DND-41 (cell line): ENCODE measurements at regions not wholly inside any gene's neighbourhood (a gene's known extent, or its start where the extent isn't known, plus 50 kb on each side); places are given as distances from the start of the nearest gene placed in this dataset.

Experiments used
- ATAC-seq: fragments of 200-7000 bp; cut with Tn5 transposase; 3 replicates; pipeline ENCODE4 v1.9.1; 2021; ENCODE audit warnings: low read depth; ENCODE audit not compliant: insufficient read depth
- DNase-seq: peaks from one replicate; pipeline ENCODE4 v3.0.0-alpha.2; 2020
- H2AFZ ChIP-seq: 2 replicates; pipeline ENCODE4 v1.6.0; 2012; ENCODE audit warnings: low read depth, low read length
- H3K27ac ChIP-seq: 2 replicates; pipeline ENCODE4 v1.5.1; 2012; ENCODE audit warnings: low read length, inconsistent platforms
- H3K27me3 ChIP-seq: fragments of 200-600 bp; sonication (generic); 2 replicates; pipeline ENCODE4 v1.6.0; 2012; ENCODE audit warnings: low read length, mild to moderate bottlenecking, inconsistent platforms; ENCODE audit not compliant: insufficient read depth, poor library complexity
- H3K36me3 ChIP-seq: 2 replicates; pipeline ENCODE4 v1.5.1; 2012; ENCODE audit warnings: low read length, inconsistent platforms; ENCODE audit not compliant: insufficient read depth
- H3K4me1 ChIP-seq: 2 replicates; pipeline ENCODE4 v1.5.1; 2012; ENCODE audit warnings: mild to moderate bottlenecking, low read length; ENCODE audit not compliant: insufficient read depth
- H3K4me2 ChIP-seq: 2 replicates; pipeline ENCODE4 v1.6.0; 2012; ENCODE audit warnings: mild to moderate bottlenecking, moderate library complexity, low read length, inconsistent platforms; ENCODE audit not compliant: insufficient read depth
- H3K4me3 ChIP-seq, 2 experiments: fragments of 200-600 bp in 1 of 2; shearing (Covaris generic) in 1 of 2; 2 replicates each; pipeline ENCODE4 v1.5.1; 2012 to 2016; ENCODE audit warnings: inconsistent platforms in 2 of 2, low read length in 2 of 2, mild to moderate bottlenecking in 2 of 2, low read depth in 1 of 2, moderate library complexity in 1 of 2
- H3K79me2 ChIP-seq: 2 replicates; pipeline ENCODE4 v1.6.0; 2012; ENCODE audit warnings: low read length, inconsistent platforms; ENCODE audit not compliant: insufficient read depth
- H3K9ac ChIP-seq: 2 replicates; pipeline ENCODE4 v1.6.0; 2012; ENCODE audit warnings: low read depth, mild to moderate bottlenecking, inconsistent platforms, low read length, moderate library complexity
- H3K9me3 ChIP-seq: 2 replicates; pipeline ENCODE4 v1.5.1; 2012; ENCODE audit warnings: low read length, moderate library complexity, mild to moderate bottlenecking, inconsistent platforms; ENCODE audit not compliant: insufficient read depth, severe bottlenecking
- H4K20me1 ChIP-seq: 2 replicates; pipeline ENCODE4 v1.6.0; 2012; ENCODE audit warnings: low read length; ENCODE audit not compliant: insufficient read depth
- EZH2 ChIP-seq: IDR thresholded peaks from 3 replicates; pipeline ENCODE4 v1.6.1; 2012; ENCODE audit warnings: borderline replicate concordance, low read depth, mild to moderate bottlenecking, moderate library complexity, low read length, inconsistent platforms; ENCODE audit not compliant: severe bottlenecking
- TF ChIP-seq, protein P1 (sequence below): IDR thresholded peaks from 2 replicates; pipeline ENCODE4 v1.5.1; 2012; ENCODE audit warnings: borderline replicate concordance, low read length, moderate library complexity, mild to moderate bottlenecking; ENCODE audit not compliant: poor library complexity, severe bottlenecking; ENCODE audit errors: extremely low read depth

DNA sequence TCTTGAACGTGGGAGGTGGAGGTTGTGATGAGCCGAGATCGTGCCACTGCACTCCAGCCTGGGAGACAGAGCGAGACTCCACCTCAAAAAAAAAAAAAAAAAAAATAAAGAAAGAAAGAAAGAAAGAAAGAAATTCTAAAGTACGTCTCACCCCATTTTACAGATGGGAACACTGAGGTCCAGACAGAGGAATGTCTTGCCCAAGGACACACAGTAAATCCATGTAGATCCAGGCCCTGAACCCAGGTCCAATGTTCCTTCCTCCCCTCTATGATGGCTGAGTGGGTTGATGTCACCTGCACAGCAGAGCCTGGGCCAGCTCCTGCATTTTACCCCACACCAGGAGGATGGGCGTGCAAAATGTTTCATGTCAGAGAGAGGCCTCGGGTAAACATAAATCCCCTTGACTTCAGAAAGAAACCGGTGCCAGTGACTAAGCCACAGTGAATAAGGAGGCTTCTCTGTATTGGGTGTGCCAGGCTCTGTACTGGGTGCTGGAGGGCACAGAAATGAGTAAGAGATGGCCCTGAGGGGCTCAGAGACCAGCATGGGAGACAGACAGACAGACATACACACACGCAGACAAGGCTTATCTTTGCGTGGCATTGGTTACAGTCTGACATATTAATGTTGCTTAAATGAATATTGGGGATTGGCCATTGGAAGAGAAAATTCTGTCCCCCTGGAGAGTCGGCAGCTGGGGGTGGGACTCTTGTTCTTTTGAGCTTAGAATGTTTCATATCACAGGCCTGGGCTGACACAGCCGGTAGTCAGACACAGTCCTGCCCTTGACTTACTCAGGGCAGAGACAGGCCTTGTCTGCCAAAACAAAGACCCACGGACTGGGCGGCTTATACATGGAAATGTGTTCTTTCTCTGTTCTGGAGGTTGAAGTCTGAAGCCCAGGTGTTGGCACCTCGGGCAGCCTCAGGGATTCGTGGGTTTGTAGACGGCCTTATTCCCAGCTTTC is 105.4 kb downstream of the MIAT start:
- Histone ChIP-seq H3K79me2 (no peaks in the 10 kb centered on the region), H3K9me3 (no peaks in the 10 kb centered on the region), H3K36me3 (peaks cover 18% of the 10 kb centered on the region; the same call in 1 of the 2 replicates), H2AFZ (no peak overlapping the region), H3K4me1 (no peaks in the 10 kb centered on the region), H4K20me1 (peaks cover 28% of the 10 kb centered on the region), H3K4me3 (no peak overlapping the region), H3K9ac (no peak overlapping the region), H3K27me3 (no peaks in the 10 kb centered on the region), H3K27ac (no peak overlapping the region), H3K4me2 (no peak overlapping the region)
- DNase-seq (no peak), ATAC-seq (no peak)
- no peak for TF ChIP-seq EZH2
- TF ChIP-seq, protein P1, sequence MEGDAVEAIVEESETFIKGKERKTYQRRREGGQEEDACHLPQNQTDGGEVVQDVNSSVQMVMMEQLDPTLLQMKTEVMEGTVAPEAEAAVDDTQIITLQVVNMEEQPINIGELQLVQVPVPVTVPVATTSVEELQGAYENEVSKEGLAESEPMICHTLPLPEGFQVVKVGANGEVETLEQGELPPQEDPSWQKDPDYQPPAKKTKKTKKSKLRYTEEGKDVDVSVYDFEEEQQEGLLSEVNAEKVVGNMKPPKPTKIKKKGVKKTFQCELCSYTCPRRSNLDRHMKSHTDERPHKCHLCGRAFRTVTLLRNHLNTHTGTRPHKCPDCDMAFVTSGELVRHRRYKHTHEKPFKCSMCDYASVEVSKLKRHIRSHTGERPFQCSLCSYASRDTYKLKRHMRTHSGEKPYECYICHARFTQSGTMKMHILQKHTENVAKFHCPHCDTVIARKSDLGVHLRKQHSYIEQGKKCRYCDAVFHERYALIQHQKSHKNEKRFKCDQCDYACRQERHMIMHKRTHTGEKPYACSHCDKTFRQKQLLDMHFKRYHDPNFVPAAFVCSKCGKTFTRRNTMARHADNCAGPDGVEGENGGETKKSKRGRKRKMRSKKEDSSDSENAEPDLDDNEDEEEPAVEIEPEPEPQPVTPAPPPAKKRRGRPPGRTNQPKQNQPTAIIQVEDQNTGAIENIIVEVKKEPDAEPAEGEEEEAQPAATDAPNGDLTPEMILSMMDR, result no peak

DNA sequence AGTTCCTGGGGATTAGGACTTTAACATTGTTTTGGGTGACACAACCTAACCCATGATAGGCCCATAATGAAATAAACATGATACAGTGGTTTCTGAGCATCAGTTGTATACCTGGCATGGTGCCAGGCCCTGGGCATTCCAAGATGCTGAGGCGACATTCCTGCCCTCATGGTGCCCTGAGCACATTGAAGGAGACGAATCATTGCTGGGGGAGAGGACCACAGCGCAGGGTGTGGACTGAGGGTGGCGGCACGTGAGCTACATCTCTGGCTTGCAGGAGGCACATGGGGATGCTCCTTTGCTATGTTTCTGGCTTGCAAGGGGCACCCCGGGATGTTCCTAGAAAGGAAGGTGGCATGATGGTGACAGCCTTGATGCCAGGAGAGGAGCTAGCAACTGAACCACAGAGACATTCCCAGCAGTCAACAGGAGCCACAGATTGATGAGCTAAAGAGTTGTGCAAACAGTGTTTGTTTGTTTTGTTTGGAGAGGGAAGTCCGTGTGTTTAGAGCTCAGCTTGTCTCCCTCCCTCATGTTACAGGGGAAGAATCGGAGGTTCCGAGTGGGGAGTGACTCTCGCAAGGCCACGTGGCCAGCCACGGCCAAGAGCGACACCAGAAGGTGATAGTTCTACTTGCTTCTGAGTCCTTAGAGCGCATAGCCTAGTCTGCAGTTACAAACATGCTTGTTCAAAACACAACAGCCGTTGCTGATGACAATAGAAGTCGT is 106.4 kb downstream of the MIAT start:
- H3K4me2 ChIP-seq, result no peak overlapping the region
- no peak for DNase-seq

DNA sequence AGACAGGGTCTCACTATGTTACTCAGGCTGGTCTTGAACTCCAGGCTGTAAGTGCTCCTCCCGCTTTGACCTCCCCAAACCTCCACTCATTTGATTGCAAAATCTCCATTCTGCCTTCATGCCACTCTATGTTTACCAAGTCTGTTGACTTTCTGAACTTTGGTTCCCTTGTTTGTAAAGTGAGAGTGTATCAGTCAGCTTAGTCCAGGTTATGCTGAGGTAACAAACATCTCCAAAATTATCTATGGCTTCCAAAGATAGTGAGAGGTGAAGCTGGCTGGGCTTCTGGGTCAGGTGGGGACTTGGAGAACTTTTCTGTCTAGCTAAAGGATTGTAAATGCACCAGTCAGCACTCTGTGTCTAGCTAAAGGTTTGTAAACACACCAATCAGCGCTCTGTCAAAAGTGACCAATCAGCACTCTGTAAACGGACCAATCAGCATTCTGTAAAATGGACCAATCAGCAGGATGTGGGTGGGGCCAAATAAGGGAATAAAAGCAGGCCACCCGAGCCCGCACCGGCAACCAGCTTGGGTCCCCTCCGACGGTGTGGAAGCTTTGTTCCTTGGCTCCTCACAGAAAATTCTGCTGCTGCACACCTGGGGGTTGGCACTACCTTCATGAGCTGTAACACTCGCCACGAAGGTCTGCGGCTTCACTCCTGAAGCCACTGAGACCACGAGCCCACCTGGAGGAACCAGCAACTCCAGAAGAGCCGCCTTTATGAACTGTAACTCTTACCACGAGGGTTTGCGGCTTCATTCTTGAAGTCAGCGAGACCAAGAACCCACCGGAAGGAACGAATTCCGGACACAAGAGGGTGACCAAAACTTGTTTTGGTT is 109.3 kb downstream of the MIAT start:
- Histone ChIP-seq H3K27ac (no peak overlapping the region), H3K4me2 (no peak overlapping the region), H3K36me3 (peaks cover 18% of the 10 kb centered on the region; the same call in 1 of the 2 replicates), H3K9me3 (no peaks in the 10 kb centered on the region), H3K79me2 (no peaks in the 10 kb centered on the region), H3K4me1 (no peaks in the 10 kb centered on the region), H3K27me3 (no peaks in the 10 kb centered on the region), H3K9ac (no peak overlapping the region), H2AFZ (no peak overlapping the region), H3K4me3 (no peak overlapping the region), H4K20me1 (peaks cover 12% of the 10 kb centered on the region)
- peak; percentile 62; the same call in 2 of the 3 replicates for ATAC-seq
- DNase-seq, result peak; percentile 37
- TF ChIP-seq EZH2, result no peak
- TF ChIP-seq, protein P1, result no peak

More for the DNA sequence above, 106.4 kb downstream of the MIAT start:
- Histone ChIP-seq H3K27ac (no peak overlapping the region), H3K79me2 (no peaks in the 10 kb centered on the region), H2AFZ (no peak overlapping the region), H3K9me3 (no peaks in the 10 kb centered on the region), H3K4me3 (no peak overlapping the region), H3K27me3 (no peaks in the 10 kb centered on the region), H3K9ac (no peak overlapping the region), H3K36me3 (peaks cover 18% of the 10 kb centered on the region; the same call in 1 of the 2 replicates), H3K4me1 (no peaks in the 10 kb centered on the region), H4K20me1 (peaks cover 28% of the 10 kb centered on the region)
- no peak for ATAC-seq
- TF ChIP-seq EZH2, result no peak
- TF ChIP-seq, protein P1, result no peak
